GM21717 (cell line): ENCODE measurements at regions not wholly inside any gene's neighbourhood (a gene's known extent, or its start where the extent isn't known, plus 50 kb on each side); places are given as distances from the start of the nearest gene placed in this dataset.

Experiments used
- ATAC-seq: cut with Tn5 transposase; IDR thresholded peaks from one replicate; pipeline ENCODE4 v1.9.1; 2021; ENCODE audit warnings: mild to moderate bottlenecking, moderate library complexity; ENCODE audit not compliant: unreplicated experiment

DNA sequence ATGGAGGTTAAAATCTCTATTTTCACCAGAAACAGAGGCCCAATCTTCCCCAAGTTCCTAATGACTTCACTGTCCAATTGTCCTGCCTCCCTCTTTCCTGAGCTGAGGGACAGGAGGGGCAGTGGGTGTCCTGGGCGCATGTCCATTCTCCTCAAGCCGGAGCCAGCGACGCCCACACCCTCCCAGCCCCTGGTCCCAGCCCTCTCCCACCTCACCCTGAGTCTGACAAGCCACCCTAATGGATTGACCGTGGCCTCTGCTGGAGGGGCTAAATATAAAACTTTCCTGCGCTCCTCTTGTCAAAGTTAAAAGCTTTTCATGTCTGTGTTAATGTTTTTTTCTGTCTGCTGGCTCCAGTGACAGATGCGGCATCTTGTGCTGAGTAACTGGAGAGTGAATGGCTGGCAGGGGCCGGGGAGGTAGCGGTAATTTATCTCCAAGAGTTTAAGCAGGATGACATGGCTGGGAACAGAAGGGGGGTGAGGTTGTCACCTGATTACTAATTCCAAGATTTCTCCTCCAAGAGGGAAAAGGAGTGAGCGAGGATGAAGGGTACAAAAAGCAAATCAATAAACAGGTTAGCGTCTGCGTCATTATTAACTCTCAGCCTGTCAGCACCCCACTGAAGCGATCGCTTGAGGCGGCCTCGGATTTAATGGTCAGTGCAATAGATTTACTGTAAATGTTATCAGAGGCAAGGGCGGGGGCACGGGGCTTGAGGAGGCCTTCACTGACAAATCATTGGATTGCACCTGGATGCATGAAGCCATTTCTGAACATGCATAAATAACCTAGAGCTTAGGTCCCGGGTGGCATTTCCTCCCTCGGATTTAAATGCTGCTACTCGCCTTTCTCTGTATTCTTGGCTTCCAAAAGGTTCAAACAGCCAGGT, 118.1 kb upstream of the MAFB start:
- ATAC-seq = no peak

DNA sequence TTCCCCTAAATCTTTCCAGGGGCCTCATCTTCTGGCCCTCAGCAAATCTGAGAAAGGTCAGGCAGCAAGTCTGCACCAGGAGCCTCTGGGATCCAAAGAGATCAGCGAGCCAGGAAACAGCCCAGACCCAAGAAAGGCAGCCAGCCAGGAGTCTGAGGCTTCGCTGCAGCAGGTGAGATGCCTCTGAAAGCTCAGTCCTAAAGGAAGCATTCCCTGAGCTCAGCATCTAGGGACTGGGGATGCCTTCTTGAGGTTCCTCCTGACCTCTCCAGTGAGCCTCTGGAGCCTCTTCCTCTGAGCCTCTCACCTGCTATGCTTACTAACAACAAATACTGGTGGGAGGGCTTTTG, 118.8 kb upstream of the MAFB start:
- no peak for ATAC-seq

DNA sequence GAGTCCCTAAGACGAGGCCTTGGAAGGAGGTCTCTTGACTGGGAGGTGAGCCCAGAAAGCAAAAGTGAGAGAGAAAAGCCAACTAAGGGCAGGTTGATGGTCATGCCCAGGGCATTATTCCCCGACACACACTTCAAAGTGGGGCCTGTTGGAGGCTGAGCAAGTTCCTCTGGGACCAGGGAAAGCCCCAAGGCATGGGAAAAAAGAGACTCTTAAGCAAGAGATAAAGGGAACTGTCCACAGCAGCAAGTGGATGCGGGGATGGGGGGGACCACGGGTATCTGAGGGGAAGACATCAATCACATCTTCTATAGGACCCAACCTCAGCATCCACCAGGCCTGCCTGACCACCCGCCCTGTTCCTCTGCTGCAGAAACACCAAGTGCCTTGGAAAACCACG, 119.9 kb upstream of the MAFB start:
- no peak for ATAC-seq

DNA sequence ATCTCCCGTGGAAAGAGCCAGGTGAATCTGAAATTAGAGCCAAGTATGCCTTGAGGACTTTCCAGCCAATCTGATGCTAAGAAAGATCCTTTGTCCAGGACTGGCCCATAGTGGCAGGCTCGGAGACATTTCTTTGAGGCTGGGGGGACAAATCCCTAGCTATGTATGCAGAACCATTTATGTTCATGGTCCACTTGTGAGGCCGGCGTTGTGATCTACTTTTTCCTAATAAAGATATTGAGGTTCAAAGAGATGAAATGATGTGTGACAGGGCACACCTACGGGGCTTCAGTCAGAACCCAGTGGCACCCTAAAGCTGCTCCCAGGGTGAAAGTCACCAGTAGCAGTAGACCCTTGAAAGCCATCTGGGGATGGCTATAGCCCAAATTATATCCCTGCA, 120.3 kb upstream of the MAFB start:
- ATAC-seq = no peak

DNA sequence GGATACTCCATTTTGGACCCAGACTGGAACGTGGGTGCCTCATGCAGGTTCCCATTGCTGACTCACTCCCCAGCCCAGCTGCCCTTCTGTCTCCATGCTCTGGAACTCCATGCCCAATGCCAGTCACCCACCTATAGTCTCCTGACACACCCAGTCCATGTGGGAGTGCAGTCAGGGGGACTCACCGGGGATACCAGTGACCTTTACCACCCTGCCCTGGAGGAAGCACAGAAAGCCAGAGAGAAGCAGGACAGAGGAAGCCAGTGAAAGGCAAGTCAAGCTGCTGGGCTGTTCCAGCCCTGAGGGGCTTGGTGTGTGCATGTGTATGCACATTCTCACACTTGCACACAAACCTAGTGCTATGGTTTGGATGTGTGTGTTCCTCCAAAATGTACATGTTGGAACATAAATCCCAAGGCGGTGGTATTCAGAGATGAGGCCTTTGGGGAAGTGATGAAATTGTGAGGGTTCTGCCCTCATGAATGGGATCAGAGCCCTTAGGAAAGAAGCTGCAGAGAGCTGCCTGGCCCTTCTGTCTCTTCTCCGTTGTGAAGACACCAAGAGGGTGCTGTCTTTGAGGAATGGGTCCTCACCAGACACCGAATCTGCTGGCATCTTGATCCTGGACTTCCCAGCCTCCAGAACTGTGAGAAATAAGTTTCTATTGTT, 121.4 kb upstream of the MAFB start:
- no peak for ATAC-seq

DNA sequence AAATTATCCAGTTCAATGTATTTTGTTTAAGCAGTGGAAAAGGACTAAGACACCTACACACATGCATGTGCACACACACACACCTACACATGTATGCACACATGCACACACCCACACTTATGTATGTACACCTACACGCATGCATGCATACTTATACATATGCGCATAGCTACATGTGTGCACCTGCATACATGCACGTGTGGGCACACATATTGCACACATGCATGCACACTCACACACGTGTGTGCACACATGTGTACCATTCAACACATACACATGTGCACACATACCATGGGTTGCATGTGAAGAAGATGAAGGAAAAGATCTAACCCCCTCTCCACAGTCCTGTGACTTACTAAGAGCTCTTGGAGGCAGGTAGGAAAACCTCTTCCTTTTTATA, 122.0 kb upstream of the MAFB start:
- no peak for ATAC-seq

DNA sequence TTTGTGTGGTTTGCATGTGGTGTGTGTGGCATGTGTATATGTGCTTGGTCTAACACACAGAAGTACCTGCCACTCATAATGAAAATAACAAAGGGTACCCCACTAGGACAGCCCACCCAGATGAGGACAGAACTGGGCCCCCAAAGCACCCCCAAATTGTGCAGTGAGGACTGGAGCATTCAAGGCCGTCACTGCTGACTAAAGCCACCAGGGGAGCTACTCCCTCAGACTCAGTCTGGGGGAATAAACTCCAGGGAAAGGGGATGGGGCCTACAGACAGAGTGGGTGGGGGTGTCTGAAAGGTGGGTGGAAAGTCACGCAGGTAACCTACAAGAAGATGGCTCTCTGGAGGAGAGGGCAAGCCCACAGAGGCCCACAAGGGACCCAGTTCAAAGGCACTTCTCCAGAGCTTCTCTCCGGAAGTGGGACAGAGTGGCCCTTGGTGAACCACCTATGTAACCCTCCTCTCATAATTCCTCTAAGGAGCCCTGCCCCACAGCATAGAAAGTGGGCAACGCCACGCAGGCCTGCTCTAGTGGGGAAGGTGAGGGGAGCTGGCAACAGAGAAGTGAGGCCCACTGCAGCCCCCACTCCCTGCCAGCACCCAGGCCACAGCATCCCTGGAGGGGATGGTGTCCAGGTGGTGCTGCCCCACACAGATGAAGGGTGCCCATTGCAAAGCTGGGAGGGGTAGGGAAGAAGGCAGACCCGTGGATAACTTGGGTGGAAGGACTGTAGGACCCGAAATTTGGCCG, 122.8 kb upstream of the MAFB start:
- no peak for ATAC-seq

DNA sequence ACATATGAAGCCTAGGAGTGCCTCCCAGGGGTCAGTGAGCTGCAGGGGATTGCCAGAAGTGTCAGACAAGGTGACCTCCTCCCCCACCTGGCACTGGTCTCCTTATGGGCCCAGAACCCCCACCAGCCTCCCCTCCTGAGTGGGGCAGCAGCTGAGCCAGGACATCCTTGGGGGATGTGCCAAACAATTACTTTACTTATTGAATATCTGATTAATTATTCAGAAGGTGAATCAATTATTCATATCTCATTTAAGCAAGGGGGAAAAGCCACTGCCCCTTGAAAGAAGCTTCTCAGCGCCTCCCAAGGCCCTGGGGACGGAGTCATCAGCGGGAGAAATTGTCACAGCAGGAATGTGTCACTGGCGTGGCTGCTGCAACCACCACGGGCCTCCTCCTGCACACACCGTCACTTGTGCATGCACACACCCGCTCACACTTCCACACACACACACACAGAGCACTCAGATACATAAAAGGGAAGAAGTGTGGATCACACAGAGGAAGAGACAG, 123.4 kb upstream of the MAFB start:
- no peak for ATAC-seq

DNA sequence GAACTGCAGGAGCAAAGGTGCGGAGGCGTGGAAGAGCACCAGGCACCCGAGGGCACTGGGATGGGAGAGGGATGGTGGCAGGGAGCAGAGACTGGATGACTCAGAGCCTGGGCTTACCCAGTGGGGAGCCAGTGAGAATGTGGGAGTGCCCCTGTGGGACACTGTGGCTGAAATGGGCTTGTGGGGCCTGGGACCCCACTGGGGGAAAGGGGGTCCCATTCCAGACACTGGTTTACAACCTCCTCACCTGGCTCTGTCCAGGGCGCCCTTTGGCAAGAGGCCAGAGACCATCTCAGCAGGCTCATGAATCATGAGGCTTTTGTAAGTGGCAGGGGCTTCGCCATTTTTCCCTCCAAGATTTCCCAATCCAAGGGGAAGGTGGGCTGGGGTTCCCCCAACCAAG, 124.0 kb upstream of the MAFB start:
- ATAC-seq = no peak

DNA sequence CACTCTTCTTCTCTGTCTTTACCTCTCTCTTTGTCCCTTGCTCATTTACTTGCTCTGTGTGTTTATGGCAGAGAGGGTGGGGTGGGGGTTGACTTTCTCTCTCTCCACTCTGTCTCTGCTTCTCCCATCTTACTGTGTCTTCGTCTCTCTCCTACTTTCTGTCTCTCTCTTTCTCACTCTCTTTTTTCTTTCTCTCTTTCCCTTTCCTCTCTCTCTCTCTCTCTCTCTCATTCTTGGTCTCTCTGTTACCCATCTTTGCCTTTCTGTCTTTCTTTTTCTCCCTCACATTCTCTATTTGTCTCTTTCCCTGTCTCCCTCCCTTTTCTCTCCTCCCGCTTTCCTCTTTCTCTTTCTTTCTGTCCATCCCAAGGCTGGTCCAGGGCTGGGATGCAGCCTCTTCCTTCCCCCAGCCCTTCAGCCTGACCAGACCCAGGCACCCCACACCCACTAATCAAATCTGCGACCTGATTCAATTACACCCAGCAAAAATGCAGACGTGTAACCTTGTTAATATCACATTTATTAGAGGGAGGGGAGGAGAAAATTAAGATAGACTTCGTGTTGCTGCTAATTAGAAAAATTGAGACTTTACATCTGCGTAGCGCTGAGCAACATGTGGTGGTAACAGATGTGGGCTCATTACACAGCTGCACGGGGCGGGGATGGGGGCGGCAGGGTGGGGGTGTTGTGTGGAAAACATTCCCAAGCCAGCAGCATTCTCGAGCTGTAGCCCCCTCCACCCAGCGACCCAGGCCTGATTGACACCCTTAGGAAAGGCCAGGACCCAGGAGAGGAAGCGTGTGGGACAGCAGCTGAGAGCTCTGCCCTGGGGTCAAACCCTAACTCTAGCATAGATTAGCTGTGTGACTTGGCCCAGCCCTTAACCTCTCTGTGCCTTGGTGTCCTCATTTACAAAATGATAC, 124.9 kb upstream of the MAFB start:
- no peak for ATAC-seq

DNA sequence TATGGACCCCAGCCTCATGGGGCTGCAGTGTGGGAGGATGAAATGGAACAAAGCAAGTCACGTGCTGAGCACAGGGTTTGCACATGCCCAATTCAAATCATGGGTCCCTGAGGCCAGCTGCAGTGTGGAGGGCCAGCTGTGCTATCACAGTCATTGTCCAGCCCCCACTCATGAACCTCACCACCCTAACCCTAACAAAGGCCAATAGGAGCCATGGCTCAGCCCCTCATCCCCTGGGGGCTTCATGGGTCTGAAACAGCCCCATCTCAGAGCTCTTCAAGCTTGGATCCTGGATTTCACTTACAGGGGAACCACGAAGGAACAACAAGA, 125.6 kb upstream of the MAFB start:
- ATAC-seq = no peak

DNA sequence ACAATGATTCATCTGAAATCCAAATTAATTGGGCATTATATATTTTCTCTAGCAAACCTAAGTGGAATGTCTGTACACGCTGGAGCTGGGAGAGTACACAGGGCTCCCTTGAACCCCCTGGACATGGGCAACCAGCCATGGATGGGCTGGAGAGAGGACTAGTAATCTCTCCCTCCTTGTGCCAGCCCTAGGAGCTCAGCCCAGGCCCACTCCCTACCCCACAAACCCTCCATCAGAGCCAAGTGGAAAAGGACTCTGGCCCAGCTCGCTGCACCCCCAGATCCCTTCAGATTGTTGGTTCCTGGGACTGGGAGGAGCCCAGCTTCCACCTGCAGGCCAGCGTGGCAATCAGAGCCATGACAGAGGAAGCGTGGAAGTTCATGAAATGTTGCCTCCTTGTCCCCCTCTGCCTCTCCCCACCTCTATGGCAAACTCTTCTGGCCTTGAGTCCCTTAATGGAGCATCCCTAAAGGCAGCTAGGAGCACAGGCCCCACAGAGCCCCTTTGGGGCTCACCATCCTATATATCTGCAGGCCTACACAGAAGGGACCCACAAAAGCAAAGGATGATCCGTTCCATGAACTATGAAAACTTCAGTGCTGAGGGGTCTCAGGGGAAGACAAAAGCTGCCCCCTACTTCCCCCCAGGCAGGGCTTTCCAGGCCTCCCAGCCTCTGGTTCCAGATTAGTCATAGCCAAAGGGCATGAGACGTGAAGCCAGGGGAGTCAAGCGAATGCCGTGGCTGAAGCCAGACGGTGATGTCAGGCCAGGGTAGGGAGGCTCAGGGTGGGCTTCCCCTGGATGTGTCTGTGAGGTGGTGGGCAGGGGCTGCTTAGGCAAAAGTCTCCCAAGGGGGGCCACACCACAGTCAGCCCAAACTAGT, 126.4 kb upstream of the MAFB start:
- no peak for ATAC-seq

DNA sequence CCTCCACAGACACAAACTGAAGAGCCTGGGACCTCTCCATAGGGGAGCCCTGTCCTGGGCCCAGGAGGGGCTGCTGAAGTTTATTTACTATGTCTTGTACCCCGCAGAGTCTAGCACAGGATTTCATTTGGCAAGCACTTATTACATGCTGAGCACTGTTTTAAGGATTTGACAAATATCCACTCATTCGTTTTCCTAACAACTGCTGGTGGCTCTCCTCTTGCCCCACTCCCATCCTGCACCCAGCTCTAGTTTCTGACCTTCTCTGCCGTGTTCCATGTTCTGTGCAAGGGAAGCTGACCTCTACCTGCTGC, 127.0 kb upstream of the MAFB start:
- no peak for ATAC-seq

DNA sequence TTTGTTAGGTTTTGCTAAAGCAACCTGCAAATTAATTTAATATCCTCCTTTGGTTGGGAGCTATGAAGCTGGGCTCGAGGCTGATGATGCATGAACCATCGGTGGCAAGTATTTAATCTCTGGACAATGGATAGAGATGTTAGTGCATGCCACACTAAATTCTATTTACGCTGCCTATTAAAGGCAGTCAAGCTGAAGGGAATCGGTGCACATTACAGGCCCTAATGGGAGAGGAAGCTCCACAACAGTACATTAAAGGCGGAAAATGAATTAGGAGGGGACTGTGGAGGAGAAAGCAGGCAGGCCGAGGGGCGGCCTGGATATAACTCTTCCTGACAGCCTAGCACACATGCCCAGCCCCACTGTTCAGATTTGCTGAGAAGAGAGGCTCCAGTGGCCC, 132.4 kb upstream of the MAFB start:
- ATAC-seq = no peak

DNA sequence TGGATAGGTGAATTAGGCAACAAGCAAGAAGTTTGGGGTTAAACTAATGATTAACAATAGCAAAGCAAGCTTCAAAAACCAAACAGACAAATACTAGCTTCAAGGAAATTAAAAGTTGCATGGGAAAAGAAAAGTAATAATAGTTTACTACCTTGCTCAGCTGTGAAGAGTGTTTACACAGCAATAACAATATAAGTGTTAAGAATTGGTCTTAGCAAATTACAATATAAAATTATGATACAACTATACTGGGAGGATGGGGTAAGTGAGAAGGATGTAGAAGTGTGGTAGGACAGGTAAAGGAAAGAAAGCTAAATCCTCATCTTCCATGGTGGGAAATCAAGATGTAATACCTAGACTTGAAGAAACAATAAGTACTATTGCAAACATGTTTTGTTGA, 137.7 kb upstream of the MAFB start:
- no peak for ATAC-seq

DNA sequence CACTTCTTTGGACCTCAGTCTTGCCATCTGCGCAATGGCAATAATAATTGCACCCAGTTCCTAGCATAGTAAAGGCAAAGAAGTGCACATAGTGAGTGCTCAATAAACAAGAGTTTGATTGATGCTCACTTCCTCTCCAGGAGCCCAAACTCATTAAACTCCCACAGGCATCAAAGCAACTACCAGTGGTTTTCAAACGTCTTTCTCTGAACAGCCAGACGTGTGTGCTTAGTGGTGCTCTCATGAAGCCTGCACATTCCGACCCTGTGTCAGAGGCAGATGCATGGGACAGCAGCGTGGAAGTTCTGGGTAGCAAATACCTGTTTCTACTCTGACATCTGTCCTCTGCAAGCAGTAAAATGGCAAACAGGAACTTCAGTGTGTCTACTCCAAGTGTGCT, 146.3 kb upstream of the MAFB start:
- no peak for ATAC-seq

DNA sequence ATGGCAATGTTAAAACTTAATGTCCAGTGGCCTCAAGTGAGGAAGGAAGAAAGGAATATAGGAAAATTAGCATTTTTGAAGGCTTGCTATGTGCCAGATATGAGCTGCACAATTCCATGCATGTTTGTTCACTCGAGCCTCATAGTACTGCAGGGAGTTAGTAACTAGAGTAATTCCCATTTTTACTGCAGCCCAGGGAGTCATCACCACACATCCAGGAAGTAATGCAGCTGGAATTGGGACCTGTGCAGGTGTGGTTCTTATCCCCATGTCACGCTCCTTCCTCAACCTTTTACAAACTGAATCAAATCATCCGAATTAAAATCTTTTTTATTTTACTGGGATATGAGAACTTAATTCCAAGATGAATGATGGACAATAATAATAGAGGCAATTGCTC, 149.5 kb upstream of the MAFB start:
- no peak for ATAC-seq

DNA sequence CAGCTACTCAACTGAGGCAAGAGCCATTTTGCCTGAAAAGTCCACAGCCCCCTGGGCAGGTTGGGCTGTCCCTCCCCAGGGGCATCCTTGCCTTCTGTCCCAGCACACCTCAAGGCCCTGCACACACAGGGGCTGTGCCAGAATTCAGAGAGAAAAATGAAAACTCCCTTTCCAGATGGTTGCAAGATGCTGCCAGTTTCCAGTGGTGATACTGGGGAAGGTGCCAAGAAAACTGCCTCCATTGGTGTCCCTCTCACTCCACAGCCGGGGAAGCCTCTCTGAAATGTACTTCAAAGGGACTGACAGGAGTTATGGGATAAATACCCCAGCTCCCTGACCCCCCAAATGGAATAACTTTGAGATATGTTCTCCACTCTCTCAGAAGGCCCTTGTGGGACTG, 154.2 kb upstream of the MAFB start:
- no peak for ATAC-seq

DNA sequence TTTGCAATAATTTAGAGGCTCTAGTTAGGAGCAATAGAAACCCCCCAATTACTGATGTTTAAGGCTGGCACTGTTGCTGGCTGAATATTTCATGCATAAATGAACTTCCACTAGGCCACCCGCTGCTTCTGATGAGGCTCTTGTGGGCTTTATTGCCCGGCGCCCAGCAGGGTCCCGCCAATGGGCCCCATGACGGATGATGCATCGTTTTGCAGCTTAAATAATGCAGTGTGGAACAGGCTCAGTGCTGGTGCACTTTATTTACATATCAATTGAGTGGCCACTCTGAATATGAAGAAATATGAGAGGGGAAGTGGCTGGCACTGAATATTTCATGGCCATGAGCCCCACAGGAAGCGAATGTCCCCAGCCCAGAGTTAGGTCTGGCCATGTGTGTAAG, 155.3 kb upstream of the MAFB start:
- ATAC-seq = no peak

DNA sequence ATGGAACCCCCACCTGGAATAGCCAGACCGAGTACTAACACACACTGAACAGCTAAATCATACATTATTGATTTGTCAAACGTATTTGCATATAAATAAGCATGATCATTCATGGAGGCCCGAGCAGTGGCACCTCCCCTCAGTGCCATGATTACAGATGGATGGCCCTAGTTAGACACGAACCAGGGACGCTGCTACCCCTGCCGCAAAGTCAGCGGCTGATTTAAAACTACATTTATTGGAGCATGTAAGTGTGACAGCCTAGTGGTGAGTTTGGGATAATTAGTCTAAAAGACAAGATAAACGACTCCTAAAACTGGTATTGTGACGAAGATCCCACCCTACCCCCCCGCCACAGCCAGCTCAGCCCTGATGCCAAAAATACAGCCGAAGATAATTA, 159.1 kb upstream of the MAFB start:
- ATAC-seq = no peak
